ENCODE measurements at regions not wholly inside any gene's neighbourhood (a gene's known extent, or its start where the extent isn't known, plus 50 kb on each side); places are given as distances from the start of the nearest gene placed in this dataset.
"Not testable (repeated sequence)": the region's sequence is repeated elsewhere in the genome, so short reads cannot be mapped to it uniquely, and the experiment has no call there.

- H3K4me3 ChIP-seq (ENCODE audit: low read depth, low read length): no peak overlapping the region
- TF ChIP-seq CTCF (IDR thresholded peaks at IDR 0.05; ENCODE audit: borderline replicate concordance, insufficient read depth, low read depth, low read length): no peak
Measured at GRCh38 chr9:85163415-85163814, 493.9 kb downstream of the NTRK2 start.

DNA sequence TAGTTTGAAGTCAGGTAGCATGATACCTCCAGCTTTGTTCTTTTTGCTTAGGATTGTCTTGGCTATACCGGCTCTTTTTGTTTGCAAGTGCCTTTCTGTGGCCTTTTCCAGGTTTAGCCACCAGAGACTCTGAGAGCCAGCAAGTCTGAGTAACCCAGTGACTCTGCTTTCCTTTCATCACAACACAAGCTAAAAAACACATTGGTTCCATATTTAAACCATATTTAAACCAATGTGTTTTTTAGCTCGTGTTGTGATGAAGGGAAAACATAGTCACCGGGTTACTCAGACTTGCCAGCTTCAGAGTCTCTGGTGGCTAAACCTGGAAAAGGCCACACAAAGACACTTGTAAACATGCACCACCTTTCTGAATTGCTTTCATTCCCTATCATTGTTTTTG, 493.3 kb downstream of the NTRK2 start:
- TF ChIP-seq CTCF (IDR thresholded peaks at IDR 0.05; ENCODE audit: borderline replicate concordance, insufficient read depth, low read depth, low read length): no peak
- H3K4me3 ChIP-seq (ENCODE audit: low read depth, low read length): no peak overlapping the region

GRCh38 chr9:85160944-85161343, 491.4 kb downstream of the NTRK2 start:
- not testable (repeated sequence) for H3K4me3 ChIP-seq (ENCODE audit: low read depth, low read length)

DNA sequence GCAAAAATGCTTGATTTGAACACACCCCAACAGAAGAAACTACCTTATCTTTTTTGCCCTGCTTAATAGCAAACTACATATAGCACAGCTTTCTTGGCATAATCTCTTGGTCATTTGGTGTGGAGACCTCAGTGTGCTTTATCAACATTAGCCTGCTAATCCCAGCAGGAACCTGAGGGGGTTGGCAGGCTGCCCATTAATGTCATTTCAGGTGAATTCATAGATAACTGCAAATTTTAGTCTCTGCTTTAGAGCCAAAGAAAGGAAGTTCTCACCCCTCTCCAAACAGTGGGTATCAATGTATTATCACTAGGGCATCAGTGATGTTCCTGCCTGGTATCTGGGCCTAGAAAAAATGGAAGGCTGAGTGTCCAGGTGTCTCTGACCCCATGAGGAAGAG, 489.0 kb downstream of the NTRK2 start:
- H3K4me3 ChIP-seq (ENCODE audit: low read depth, low read length): no peak overlapping the region
- TF ChIP-seq CTCF (IDR thresholded peaks at IDR 0.05; ENCODE audit: borderline replicate concordance, insufficient read depth, low read depth, low read length): no peak

- no peak overlapping the region for H3K4me3 ChIP-seq (ENCODE audit: low read depth, low read length)
- no peak for TF ChIP-seq CTCF (IDR thresholded peaks at IDR 0.05; ENCODE audit: borderline replicate concordance, insufficient read depth, low read depth, low read length)
Measured at GRCh38 chr9:85157772-85158171, 488.2 kb downstream of the NTRK2 start.

DNA sequence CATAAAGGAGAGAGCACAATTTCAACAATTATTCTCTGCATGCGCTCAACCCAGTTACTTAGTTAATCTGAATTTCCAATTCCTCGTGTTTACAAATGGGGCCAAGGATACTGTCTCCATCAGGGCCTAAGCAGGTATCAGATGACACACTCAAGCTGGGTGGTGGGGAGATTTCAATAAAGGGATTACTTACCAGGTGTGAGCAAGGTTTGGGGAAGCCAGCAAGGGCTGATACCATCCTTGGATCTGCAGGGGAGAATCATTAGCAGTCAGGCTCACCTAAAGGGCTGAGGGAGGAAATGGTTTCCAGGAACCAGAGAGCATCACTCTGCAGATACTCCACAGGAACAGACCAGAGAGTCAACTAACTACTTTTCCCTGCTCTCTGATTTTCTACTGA, 487.1 kb downstream of the NTRK2 start:
- H3K4me3 ChIP-seq (ENCODE audit: low read depth, low read length): no peak overlapping the region
- no peak for TF ChIP-seq CTCF (IDR thresholded peaks at IDR 0.05; ENCODE audit: borderline replicate concordance, insufficient read depth, low read depth, low read length)

GRCh38 chr9:85155352-85155751, 485.8 kb downstream of the NTRK2 start:
- H3K4me3 ChIP-seq (ENCODE audit: low read depth, low read length): no peak overlapping the region
- no peak for TF ChIP-seq CTCF (IDR thresholded peaks at IDR 0.05; ENCODE audit: borderline replicate concordance, insufficient read depth, low read depth, low read length)

DNA sequence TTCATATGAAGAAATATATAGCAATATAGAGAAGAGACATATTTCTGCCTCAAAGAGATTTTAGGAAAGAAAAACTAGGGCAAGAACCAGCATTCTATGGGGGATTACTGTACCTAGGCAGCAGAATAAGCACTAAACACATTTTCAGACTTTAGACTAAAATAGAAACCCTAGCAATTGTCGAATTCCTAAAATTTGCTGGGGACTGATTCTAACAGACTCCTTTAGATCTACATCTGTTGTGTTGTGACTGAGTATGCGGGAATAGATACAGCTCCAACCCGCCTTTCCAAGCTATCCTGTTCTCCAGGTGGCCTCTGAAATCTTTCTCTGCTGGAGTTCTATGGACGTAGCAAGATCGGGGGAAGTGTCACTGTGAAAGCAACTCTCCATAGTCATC, 482.2 kb downstream of the NTRK2 start:
- H3K4me3 ChIP-seq (ENCODE audit: low read depth, low read length): no peak overlapping the region
- TF ChIP-seq CTCF (IDR thresholded peaks at IDR 0.05; ENCODE audit: borderline replicate concordance, insufficient read depth, low read depth, low read length): no peak

All from GM12875 (cell line).